Glutamatergic neuron (in vitro differentiated cells): ENCODE measurements at regions not wholly inside any gene's neighbourhood (a gene's known extent, or its start where the extent isn't known, plus 50 kb on each side); places are given as distances from the start of the nearest gene placed in this dataset.

ENCODE experiments used
- DNase-seq: peaks from one replicate; pipeline ENCODE4 v3.0.0; 2022
- H3K27ac Mint-ChIP-seq: one replicate; pipeline ENCODE4 v1.8.0; 2020; ENCODE audit warnings: mild to moderate bottlenecking, mixed read lengths, inconsistent platforms; ENCODE audit not compliant: unreplicated experiment
- H3K27me3 Mint-ChIP-seq: one replicate; pipeline ENCODE4 v1.8.0; 2020; ENCODE audit warnings: mild to moderate bottlenecking, moderate library complexity, mixed read lengths, inconsistent platforms; ENCODE audit not compliant: unreplicated experiment
- H3K36me3 Mint-ChIP-seq: one replicate; pipeline ENCODE4 v1.8.0; 2020; ENCODE audit warnings: mild to moderate bottlenecking, mixed read lengths, inconsistent platforms; ENCODE audit not compliant: unreplicated experiment
- H3K4me1 Mint-ChIP-seq: one replicate; pipeline ENCODE4 v1.8.0; 2020; ENCODE audit warnings: mild to moderate bottlenecking, low read depth, mixed read lengths, inconsistent platforms; ENCODE audit not compliant: unreplicated experiment
- H3K4me3 Mint-ChIP-seq: one replicate; pipeline ENCODE4 v1.8.0; 2020; ENCODE audit warnings: mild to moderate bottlenecking, mixed read lengths, inconsistent platforms; ENCODE audit not compliant: unreplicated experiment
- H3K9me3 Mint-ChIP-seq: one replicate; pipeline ENCODE4 v1.8.0; 2020; ENCODE audit warnings: mild to moderate bottlenecking, moderate library complexity, mixed read lengths, inconsistent platforms; ENCODE audit not compliant: unreplicated experiment
- CTCF ChIP-seq: fragments of 200-600 bp; sonication (generic); IDR thresholded peaks from one replicate; pipeline ENCODE4 v1.5.0; 2021; ENCODE audit not compliant: partially characterized antibody, unreplicated experiment

- Mint-ChIP-seq H3K4me1 (no peaks in the 10 kb centered on the region), H3K27ac (no peak overlapping the region), H3K9me3 (no peaks in the 10 kb centered on the region), H3K4me3 (no peak overlapping the region), H3K27me3 (no peaks in the 10 kb centered on the region), H3K36me3 (no peaks in the 10 kb centered on the region)
- no peak for TF ChIP-seq CTCF
- DNase-seq = no peak
Observed at GRCh38 chr3:44045476-44046275, 196.0 kb upstream of the TOPAZ1 start.

- H3K4me3 Mint-ChIP-seq = no peak overlapping the region
- H3K27ac Mint-ChIP-seq = no peak overlapping the region
- no peak for DNase-seq
- no peaks in the 10 kb centered on the region for H3K9me3 Mint-ChIP-seq
- H3K4me1 Mint-ChIP-seq = no peaks in the 10 kb centered on the region
- peaks cover 3% of the 10 kb centered on the region for H3K36me3 Mint-ChIP-seq
- H3K27me3 Mint-ChIP-seq = no peaks in the 10 kb centered on the region
- TF ChIP-seq CTCF = no peak
Observed at GRCh38 chr3:44047796-44048195, 193.9 kb upstream of the TOPAZ1 start.

GRCh38 chr3:44048196-44048924, 193.3 kb upstream of the TOPAZ1 start:
- Mint-ChIP-seq H3K4me1 (no peaks in the 10 kb centered on the region), H3K36me3 (peaks cover 3% of the 10 kb centered on the region), H3K27ac (no peak overlapping the region), H3K4me3 (no peak overlapping the region), H3K9me3 (no peaks in the 10 kb centered on the region), H3K27me3 (no peaks in the 10 kb centered on the region)
- TF ChIP-seq CTCF = no peak
- DNase-seq = no peak

GRCh38 chr3:44048949-44049348, 192.7 kb upstream of the TOPAZ1 start:
- Mint-ChIP-seq H3K4me1 (no peaks in the 10 kb centered on the region), H3K9me3 (no peaks in the 10 kb centered on the region), H3K27ac (no peak overlapping the region), H3K4me3 (no peak overlapping the region), H3K27me3 (no peaks in the 10 kb centered on the region), H3K36me3 (peaks cover 5% of the 10 kb centered on the region)
- no peak for TF ChIP-seq CTCF
- no peak for DNase-seq

- Mint-ChIP-seq H3K4me1 (no peaks in the 10 kb centered on the region), H3K36me3 (peaks cover 9% of the 10 kb centered on the region), H3K9me3 (no peaks in the 10 kb centered on the region), H3K27ac (no peak overlapping the region), H3K4me3 (no peak overlapping the region), H3K27me3 (no peaks in the 10 kb centered on the region)
- TF ChIP-seq CTCF = no peak
- no peak for DNase-seq
Observed at GRCh38 chr3:44050101-44050500, 191.6 kb upstream of the TOPAZ1 start.
